ENCODE measurements at regions not wholly inside any gene's neighbourhood (a gene's known extent, or its start where the extent isn't known, plus 50 kb on each side); places are given as distances from the start of the nearest gene placed in this dataset.
"Not testable (repeated sequence)": the region's sequence is repeated elsewhere in the genome, so short reads cannot be mapped to it uniquely, and the experiment has no call there.

- TF ChIP-seq CTCF (conservative IDR thresholded peaks at IDR 0.05) (no peak), EZH2 (IDR thresholded peaks at IDR 0.05; ENCODE audit: low read depth) (no peak)
- Histone ChIP-seq H3K9me3 (ENCODE audit: insufficient read depth, low read depth) (no peaks in the 10 kb centered on the region), H3K79me2 (ENCODE audit: low read depth) (no peaks in the 10 kb centered on the region), H4K20me1 (ENCODE audit: insufficient read depth) (no peaks in the 10 kb centered on the region), H3K4me1 (replicated peaks; ENCODE audit: insufficient read depth) (no peaks in the 10 kb centered on the region), H3K27ac (no peak overlapping the region), H3K27me3 (ENCODE audit: insufficient read depth, low read depth) (no peaks in the 10 kb centered on the region), H3K4me2 (no peak overlapping the region), H3K36me3 (ENCODE audit: low read depth) (no peaks in the 10 kb centered on the region), H3F3A (ENCODE audit: insufficient read depth, low read depth) (no peaks in the 10 kb centered on the region), H3K4me3 (no peak overlapping the region), H3K9me2 (ENCODE audit: insufficient read depth) (no peaks in the 10 kb centered on the region), H2AFZ (no peak overlapping the region)
- no peak for DNase-seq
- ChIA-PET CTCF (no interaction called here), POLR2A (ENCODE audit: unreplicated experiment) (no interaction called here)
- intact Hi-C loops (cut with micrococcal nuclease; ENCODE audit: unreplicated experiment) = no loop called here
- BruUV-seq (replicated peaks) = no TSS peak
Observed at GRCh38 chr3:3301476-3301875, 122.0 kb upstream of the CRBN start.

- Histone ChIP-seq H3K36me3 (ENCODE audit: low read depth) (no peaks in the 10 kb centered on the region), H3K9me3 (ENCODE audit: insufficient read depth, low read depth) (no peaks in the 10 kb centered on the region), H3F3A (ENCODE audit: insufficient read depth, low read depth) (no peaks in the 10 kb centered on the region), H3K27me3 (ENCODE audit: insufficient read depth, low read depth) (no peaks in the 10 kb centered on the region), H3K79me2 (ENCODE audit: low read depth) (no peaks in the 10 kb centered on the region), H3K4me1 (replicated peaks; ENCODE audit: insufficient read depth) (no peaks in the 10 kb centered on the region), H4K20me1 (ENCODE audit: insufficient read depth) (no peaks in the 10 kb centered on the region), H3K4me3 (no peak overlapping the region), H2AFZ (no peak overlapping the region), H3K9me2 (ENCODE audit: insufficient read depth) (no peaks in the 10 kb centered on the region), H3K4me2 (no peak overlapping the region), H3K27ac (no peak overlapping the region)
- POLR2A ChIA-PET (ENCODE audit: unreplicated experiment) = no interaction called here
- no peak for TF ChIP-seq CTCF (conservative IDR thresholded peaks at IDR 0.05)
- no peak for TF ChIP-seq EZH2 (IDR thresholded peaks at IDR 0.05; ENCODE audit: low read depth)
- no TSS peak for BruUV-seq (replicated peaks)
- intact Hi-C loops (cut with micrococcal nuclease; ENCODE audit: unreplicated experiment) = no loop called here
- DNase-seq = no peak
- CTCF ChIA-PET = no interaction called here
Observed at GRCh38 chr3:3296979-3297381, 117.5 kb upstream of the CRBN start.

- Histone ChIP-seq H3K4me1 (replicated peaks; ENCODE audit: insufficient read depth) (no peaks in the 10 kb centered on the region), H3K9me3 (ENCODE audit: insufficient read depth, low read depth) (no peaks in the 10 kb centered on the region), H3K27ac (no peak overlapping the region), H3K4me2 (no peak overlapping the region), H3K36me3 (ENCODE audit: low read depth) (no peaks in the 10 kb centered on the region), H3K79me2 (ENCODE audit: low read depth) (no peaks in the 10 kb centered on the region), H3K27me3 (ENCODE audit: insufficient read depth, low read depth) (no peaks in the 10 kb centered on the region), H3K4me3 (no peak overlapping the region), H3F3A (ENCODE audit: insufficient read depth, low read depth) (no peaks in the 10 kb centered on the region), H4K20me1 (ENCODE audit: insufficient read depth) (no peaks in the 10 kb centered on the region), H2AFZ (no peak overlapping the region), H3K9me2 (ENCODE audit: insufficient read depth) (no peaks in the 10 kb centered on the region)
- ChIA-PET POLR2A (ENCODE audit: unreplicated experiment) (no interaction called here), CTCF (no interaction called here)
- BruUV-seq (replicated peaks) = no TSS peak
- intact Hi-C loops (cut with micrococcal nuclease; ENCODE audit: unreplicated experiment) = no loop called here
- TF ChIP-seq CTCF (conservative IDR thresholded peaks at IDR 0.05) = no peak
- TF ChIP-seq EZH2 (IDR thresholded peaks at IDR 0.05; ENCODE audit: low read depth) = no peak
- no peak for DNase-seq
Observed at GRCh38 chr3:3295586-3295985, 116.1 kb upstream of the CRBN start.

- H3K4me3 ChIP-seq; H3K27ac ChIP-seq; POLR2A ChIA-PET (ENCODE audit: unreplicated experiment); H4K20me1 ChIP-seq (ENCODE audit: insufficient read depth); H2AFZ ChIP-seq; H3K36me3 ChIP-seq (ENCODE audit: low read depth); H3K9me3 ChIP-seq (ENCODE audit: insufficient read depth, low read depth); H3K4me1 ChIP-seq (replicated peaks; ENCODE audit: insufficient read depth); BruUV-seq (replicated peaks); H3K9me2 ChIP-seq (ENCODE audit: insufficient read depth); DNase-seq; H3K4me2 ChIP-seq; CTCF ChIA-PET; H3F3A ChIP-seq (ENCODE audit: insufficient read depth, low read depth); H3K27me3 ChIP-seq (ENCODE audit: insufficient read depth, low read depth); intact Hi-C loops (cut with micrococcal nuclease; ENCODE audit: unreplicated experiment); H3K79me2 ChIP-seq (ENCODE audit: low read depth): not testable (repeated sequence)
Observed at GRCh38 chr3:3291756-3292283, 112.3 kb upstream of the CRBN start.

Measured in PC-9 (cell line).